ENCODE measurements at regions not wholly inside any gene's neighbourhood (a gene's known extent, or its start where the extent isn't known, plus 50 kb on each side); places are given as distances from the start of the nearest gene placed in this dataset.

DNA sequence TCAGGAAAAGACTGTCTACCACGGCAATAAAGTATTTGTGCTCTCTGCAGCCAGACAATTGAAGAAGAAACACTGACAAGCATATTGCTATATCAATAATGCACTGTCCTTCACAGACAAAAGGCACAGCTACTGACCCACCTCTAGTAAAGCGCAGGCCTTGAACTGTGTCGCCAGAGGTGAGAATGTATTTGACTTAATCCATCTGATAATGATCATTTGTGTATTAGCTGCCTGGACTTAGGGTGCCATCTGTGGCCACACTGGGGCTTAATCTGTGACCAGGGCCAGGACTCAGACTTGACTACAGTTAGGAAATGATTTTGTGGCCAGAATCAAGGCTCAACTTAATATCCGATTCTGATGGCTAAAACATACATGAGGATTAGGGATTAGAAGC, 260.4 kb downstream of the SMARCA1 start:
- Histone ChIP-seq H3K23me2 (ENCODE audit: insufficient read length, low read depth, low read length, poor library complexity, severe bottlenecking) (no peaks in the 10 kb centered on the region), H3K79me2 (ENCODE audit: insufficient read depth, low read length) (no peaks in the 10 kb centered on the region), H4K91ac (ENCODE audit: insufficient read length, low read depth, low read length) (no peak overlapping the region), H3K56ac (ENCODE audit: insufficient read length, low read depth, low read length) (no peak overlapping the region), H2BK15ac (ENCODE audit: low read depth, low read length) (no peak overlapping the region), H3K27ac (ENCODE audit: insufficient read length, low read depth, low read length) (no peak overlapping the region), H4K8ac (replicated peaks; ENCODE audit: insufficient read length, low read depth, low read length) (no peak overlapping the region), H3K79me1 (ENCODE audit: insufficient read depth, low read depth, low read length, poor library complexity, severe bottlenecking) (peaks cover 2% of the 10 kb centered on the region), H2BK5ac (ENCODE audit: insufficient read length, low read length) (no peak overlapping the region), H3K14ac (ENCODE audit: insufficient read depth, low read length) (no peak overlapping the region), H2BK120ac (ENCODE audit: low read depth, low read length, poor library complexity, severe bottlenecking) (no peak overlapping the region), H4K5ac (ENCODE audit: insufficient read length, low read depth, low read length) (no peak overlapping the region), H3K9me3 (ENCODE audit: control insufficient read depth, low read depth, low read length) (no peaks in the 10 kb centered on the region), H3K18ac (ENCODE audit: insufficient read length, low read depth, low read length) (no peak overlapping the region), H3T11ph (ENCODE audit: low read length) (no peak overlapping the region), H2AK5ac (ENCODE audit: insufficient read length, low read length) (no peak overlapping the region), H3K4me1 (ENCODE audit: insufficient read depth, low read length) (no peaks in the 10 kb centered on the region), H3K27me3 (ENCODE audit: insufficient read depth, low read length) (no peaks in the 10 kb centered on the region), H3K9ac (ENCODE audit: extremely low read depth, insufficient read length, low read length) (no peak overlapping the region), H3K4ac (ENCODE audit: low read depth, low read length) (no peak overlapping the region), H4K20me1 (ENCODE audit: control insufficient read depth, insufficient read depth, insufficient read length) (no peaks in the 10 kb centered on the region), H2BK12ac (ENCODE audit: insufficient read length, low read depth, low read length) (no peak overlapping the region), H2AFZ (ENCODE audit: low read length) (no peak overlapping the region), H3K4me2 (ENCODE audit: insufficient read depth, insufficient read length, low read length) (no peak overlapping the region), H3K23ac (ENCODE audit: insufficient read length, low read depth, low read length) (no peak overlapping the region), H2BK20ac (ENCODE audit: low read depth, low read length, poor library complexity, severe bottlenecking) (no peak overlapping the region)
- Mint-ChIP-seq H3K9me3 (peaks cover 0 to 12% of the 10 kb centered on the region in 2 experiments; a peak in 2 of 5 replicates), H3K36me3 (ENCODE audit: insufficient read depth in 1 of 3, low read depth in 3 of 3) (no peaks in the 10 kb centered on the region; a peak in 1 of 7 replicates), H3K4me3 (no peak overlapping the region), H3K27me3 (ENCODE audit: low read depth) (peaks cover 2% of the 10 kb centered on the region; the same call in 1 of the 2 replicates), H3K4me1 (no peaks in the 10 kb centered on the region), H3K27ac (no peak overlapping the region)
- TF ChIP-seq, protein P1, sequence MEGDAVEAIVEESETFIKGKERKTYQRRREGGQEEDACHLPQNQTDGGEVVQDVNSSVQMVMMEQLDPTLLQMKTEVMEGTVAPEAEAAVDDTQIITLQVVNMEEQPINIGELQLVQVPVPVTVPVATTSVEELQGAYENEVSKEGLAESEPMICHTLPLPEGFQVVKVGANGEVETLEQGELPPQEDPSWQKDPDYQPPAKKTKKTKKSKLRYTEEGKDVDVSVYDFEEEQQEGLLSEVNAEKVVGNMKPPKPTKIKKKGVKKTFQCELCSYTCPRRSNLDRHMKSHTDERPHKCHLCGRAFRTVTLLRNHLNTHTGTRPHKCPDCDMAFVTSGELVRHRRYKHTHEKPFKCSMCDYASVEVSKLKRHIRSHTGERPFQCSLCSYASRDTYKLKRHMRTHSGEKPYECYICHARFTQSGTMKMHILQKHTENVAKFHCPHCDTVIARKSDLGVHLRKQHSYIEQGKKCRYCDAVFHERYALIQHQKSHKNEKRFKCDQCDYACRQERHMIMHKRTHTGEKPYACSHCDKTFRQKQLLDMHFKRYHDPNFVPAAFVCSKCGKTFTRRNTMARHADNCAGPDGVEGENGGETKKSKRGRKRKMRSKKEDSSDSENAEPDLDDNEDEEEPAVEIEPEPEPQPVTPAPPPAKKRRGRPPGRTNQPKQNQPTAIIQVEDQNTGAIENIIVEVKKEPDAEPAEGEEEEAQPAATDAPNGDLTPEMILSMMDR (conservative IDR thresholded peaks at IDR 0.05) = no peak
- WGBS (ENCODE audit: extremely low coverage, insufficient read length, low lambda C conversion rate) = no CpG with 5 or more reads among the region's 4 CpGs
- DNase-seq = no peak

Data from H9 (cell line).